Astrocyte of the cerebellum (primary cell): ENCODE measurements at regions not wholly inside any gene's neighbourhood (a gene's known extent, or its start where the extent isn't known, plus 50 kb on each side); places are given as distances from the start of the nearest gene placed in this dataset.
"Not testable (repeated sequence)": the region's sequence is repeated elsewhere in the genome, so short reads cannot be mapped to it uniquely, and the experiment has no call there.

Experiments used
- DNase-seq: peaks from one replicate; pipeline ENCODE4 v3.0.0-alpha.2; 2011; ENCODE audit warnings: low read depth
- H3K4me3 ChIP-seq: 2 replicates; pipeline ENCODE4 v1.5.1; 2011; ENCODE audit warnings: mild to moderate bottlenecking, low read depth, low read length, moderate library complexity
- in situ Hi-C: cut with HindIII; loops from 2 replicates; pipeline ENCODE4 v1.10.0; 2017; ENCODE audit warnings: low sequenced_read_pairs
- TF ChIP-seq, protein P1 (sequence below): IDR thresholded peaks from 2 replicates; pipeline ENCODE4 v1.5.1; 2012; ENCODE audit warnings: low read length, low read depth, moderate library complexity, mild to moderate bottlenecking; ENCODE audit errors: missing control alignments

DNA sequence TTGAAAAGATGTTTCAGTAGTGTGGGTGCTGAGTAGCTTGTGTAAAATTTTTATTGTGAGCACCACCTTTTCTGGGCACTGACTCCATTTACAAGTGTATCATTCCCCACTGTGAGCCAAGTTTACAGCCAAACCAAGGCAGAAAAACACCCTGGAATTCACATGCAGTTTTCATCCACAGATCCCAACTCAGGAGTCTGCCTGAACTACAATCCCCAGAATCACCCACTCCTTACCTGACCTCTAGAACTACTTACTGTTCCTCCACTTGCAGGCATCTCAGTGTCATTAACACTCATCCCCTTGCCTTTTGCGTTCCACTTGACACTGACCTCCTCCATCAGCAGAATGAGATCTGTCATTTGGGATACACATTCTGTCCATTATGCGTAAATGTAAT, 2042.6 kb upstream of the CDH6 start:
- TF ChIP-seq, protein P1, sequence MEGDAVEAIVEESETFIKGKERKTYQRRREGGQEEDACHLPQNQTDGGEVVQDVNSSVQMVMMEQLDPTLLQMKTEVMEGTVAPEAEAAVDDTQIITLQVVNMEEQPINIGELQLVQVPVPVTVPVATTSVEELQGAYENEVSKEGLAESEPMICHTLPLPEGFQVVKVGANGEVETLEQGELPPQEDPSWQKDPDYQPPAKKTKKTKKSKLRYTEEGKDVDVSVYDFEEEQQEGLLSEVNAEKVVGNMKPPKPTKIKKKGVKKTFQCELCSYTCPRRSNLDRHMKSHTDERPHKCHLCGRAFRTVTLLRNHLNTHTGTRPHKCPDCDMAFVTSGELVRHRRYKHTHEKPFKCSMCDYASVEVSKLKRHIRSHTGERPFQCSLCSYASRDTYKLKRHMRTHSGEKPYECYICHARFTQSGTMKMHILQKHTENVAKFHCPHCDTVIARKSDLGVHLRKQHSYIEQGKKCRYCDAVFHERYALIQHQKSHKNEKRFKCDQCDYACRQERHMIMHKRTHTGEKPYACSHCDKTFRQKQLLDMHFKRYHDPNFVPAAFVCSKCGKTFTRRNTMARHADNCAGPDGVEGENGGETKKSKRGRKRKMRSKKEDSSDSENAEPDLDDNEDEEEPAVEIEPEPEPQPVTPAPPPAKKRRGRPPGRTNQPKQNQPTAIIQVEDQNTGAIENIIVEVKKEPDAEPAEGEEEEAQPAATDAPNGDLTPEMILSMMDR: no peak
- in situ Hi-C loops: no loop called here
- H3K4me3 ChIP-seq: no peak overlapping the region
- DNase-seq: no peak

DNA sequence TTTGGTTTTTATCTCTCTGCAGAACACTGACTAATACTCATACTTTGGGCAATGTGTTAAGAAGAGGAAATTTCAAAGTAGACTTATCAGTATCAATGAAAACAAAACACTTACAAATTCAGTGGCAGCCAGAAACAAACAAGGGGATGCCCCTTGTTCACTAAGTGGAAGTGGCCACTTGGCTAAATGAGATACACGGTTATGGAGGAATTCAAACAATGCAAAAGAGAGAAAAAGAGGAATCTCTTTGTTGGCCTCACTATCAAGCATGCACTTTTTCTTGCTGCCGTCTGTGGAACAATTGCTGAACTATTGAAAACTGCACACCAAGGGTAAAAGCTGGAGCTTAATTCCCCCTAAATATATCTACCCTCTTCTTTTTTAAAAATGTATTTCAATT, 2044.9 kb upstream of the CDH6 start:
- in situ Hi-C loops: no loop called here
- H3K4me3 ChIP-seq: no peak overlapping the region
- no peak for DNase-seq
- TF ChIP-seq, protein P1: no peak

DNA sequence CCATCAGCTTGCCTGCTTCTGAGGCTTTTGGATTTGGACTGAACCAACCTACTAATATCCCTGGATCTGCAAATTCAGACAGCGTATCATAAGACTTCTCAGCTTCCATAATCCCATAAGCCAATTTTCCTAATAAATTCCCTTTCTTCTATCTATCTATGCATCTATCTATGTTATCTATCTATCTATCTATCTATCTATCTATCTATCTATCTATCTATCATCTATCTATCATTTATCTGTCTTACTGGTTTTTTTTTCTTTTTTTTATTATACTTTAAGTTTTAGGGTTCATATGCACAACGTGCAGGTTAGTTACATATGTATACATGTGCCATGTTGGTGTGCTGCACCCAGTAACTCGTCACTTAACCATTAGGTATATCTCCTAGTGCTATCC, 2045.4 kb upstream of the CDH6 start:
- H3K4me3 ChIP-seq: no peak overlapping the region
- in situ Hi-C loops: no loop called here
- TF ChIP-seq, protein P1: no peak
- no peak for DNase-seq

DNA sequence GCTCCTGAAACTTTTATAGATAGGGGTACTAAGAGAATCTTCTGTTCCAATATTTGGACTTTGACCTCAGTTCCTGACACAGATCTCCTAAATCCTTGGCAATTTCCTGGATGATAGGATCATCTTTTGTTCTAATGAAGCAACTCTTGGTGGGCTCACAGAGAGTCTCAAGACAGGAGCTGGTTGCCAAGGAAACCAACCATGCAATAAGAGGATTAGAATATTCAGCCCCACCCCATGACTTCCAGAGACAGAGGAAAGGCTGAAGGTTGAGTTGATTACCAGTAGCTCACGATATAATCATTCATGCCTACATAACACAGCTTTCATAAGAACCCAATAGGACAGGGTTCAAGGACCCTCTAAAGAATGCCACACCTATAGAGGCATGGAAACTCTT, 2050.2 kb upstream of the CDH6 start:
- DNase-seq: no peak
- in situ Hi-C loops: no loop called here
- TF ChIP-seq, protein P1: no peak
- no peak overlapping the region for H3K4me3 ChIP-seq

DNA sequence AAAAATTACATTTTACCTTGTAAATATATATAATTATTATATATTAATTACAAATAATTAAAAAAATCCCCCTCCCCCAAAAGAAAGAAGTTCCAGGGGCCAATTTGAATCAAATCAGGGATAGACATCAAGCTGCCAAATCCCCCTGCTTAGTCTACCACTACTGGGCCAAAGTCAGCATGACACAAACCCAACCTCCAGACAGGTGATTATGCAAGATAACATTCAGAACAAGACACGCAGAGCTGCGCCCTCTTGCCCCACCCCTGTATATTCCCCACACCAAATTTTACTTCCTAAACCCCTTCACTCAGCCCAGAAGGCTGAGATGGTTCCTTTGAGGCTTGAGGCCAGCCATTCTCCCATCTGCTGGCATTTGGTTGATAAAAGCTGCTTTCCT, 2059.1 kb upstream of the CDH6 start:
- DNase-seq: no peak
- no peak overlapping the region for H3K4me3 ChIP-seq
- TF ChIP-seq, protein P1: no peak
- in situ Hi-C loops: no loop called here

DNA sequence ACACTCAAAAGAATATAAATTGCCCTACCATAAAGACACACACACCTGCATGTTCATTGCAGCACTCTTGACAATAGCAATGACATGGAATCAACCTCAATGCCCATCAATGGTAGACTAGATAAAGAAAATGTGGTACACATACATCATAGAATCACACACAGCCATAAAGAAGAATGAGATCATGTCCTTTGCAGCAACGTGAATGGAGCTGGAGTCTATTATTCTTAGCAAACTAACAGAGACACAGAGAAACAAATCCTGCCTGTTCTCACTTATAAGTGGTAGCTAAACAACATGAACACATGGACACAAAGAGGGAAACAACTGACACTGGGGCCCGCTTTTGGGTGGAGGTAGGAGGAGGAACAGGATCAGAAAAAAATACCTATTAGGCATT, 2062.2 kb upstream of the CDH6 start:
- no peak overlapping the region for H3K4me3 ChIP-seq
- in situ Hi-C loops: no loop called here
- no peak for DNase-seq
- TF ChIP-seq, protein P1: no peak

DNA sequence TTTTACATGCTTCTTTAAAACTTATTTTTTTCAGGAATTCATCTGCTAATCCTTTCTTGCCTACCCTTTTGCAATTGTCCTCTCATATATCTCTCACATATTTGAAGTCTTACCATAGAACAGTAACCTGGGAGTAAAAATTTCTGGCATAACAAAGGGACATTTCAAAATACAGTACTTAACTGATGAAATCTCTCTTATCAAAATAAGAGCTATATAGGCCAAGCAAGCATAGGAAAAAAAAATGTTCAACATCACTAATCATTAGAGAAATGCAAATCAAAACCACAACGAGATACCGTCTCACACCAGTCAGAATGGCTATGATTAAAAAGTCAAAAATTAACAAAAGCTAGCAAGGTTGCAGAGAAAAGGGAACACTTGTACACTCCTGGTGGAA, 2062.7 kb upstream of the CDH6 start:
- in situ Hi-C loops: no loop called here
- TF ChIP-seq, protein P1: no peak
- H3K4me3 ChIP-seq: no peak overlapping the region
- no peak for DNase-seq

DNA sequence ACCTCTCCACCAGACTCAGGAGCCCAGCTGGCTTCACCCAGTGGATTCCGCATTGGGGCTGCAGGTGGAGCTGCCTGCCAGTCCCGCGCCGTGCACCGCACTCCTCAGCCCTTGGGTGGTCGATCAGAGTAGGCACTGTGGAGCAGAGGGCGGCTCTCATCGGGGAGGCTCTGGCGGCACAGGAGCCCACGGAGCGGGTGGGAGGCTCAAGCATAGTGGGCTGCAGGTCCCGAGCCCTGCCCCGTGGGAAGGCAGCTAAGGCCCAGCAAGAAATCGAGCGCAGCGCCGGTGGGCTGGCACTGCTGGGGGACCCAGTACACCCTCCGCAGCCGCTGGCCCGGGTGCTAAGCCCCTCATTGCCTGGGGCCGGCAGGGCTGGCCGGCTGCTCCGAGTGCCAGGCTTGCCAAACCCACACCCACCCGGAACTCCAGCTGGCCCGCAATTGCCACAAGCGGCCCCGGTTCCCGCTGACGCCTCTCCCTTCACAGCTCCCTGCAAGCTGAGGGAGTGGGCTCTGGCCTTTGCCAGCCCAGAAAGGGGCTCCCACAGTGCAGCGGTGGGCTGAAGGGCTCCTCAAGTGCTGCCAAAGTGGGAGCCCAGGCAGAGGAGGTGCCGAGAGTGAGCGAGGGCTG, 2065.8 kb upstream of the CDH6 start:
- H3K4me3 ChIP-seq, in situ Hi-C loops, DNase-seq: not testable (repeated sequence)

DNA sequence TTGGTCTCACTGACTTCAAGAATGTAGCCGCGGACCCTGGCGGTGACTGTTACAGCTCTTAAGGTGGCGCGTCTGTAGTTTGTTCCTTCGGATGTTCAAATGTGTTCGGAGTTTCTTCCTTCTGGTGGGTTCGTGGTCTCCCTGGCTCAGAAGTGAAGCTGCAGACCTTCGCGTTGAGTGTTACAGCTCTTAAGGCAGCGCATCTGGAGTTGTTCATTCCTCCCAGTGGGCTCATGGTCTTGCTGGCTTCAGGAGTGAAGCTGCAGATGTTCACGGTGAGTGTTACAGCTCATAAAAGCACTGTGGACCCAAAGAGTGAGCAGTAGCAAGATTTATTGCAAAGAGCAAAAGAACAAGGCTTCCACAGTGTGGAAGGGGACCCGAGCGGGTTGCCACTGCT, 2067.0 kb upstream of the CDH6 start:
- in situ Hi-C loops, H3K4me3 ChIP-seq, DNase-seq: not testable (repeated sequence)
